GM21576 (cell line): ENCODE measurements at regions not wholly inside any gene's neighbourhood (a gene's known extent, or its start where the extent isn't known, plus 50 kb on each side); places are given as distances from the start of the nearest gene placed in this dataset.
"Not testable (repeated sequence)": the region's sequence is repeated elsewhere in the genome, so short reads cannot be mapped to it uniquely, and the experiment has no call there.

Source experiments
- ATAC-seq: cut with Tn5 transposase; IDR thresholded peaks from one replicate; pipeline ENCODE4 v1.9.1; 2021; ENCODE audit warnings: mild to moderate bottlenecking, moderate library complexity; ENCODE audit not compliant: unreplicated experiment

DNA sequence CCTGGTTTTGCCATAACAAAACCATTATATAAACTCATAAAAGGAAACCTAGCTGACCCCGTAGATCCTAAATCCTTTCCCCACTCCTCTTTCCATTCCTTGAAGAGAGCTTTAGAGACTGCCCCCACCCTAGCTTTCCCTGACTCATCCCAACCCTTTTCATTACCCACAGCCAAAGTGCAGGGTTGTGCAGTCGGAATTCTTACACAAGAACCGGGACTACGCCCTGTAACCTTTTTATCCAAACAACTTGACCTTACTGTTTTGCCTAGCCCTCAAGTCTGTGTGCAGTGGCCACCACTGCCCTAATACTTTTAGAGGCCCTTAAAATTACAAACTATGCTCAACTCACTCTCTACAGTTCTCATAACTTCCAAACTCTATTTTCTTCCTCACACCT is 116.0 kb upstream of the PTPN13 start:
- not testable (repeated sequence) for ATAC-seq

DNA sequence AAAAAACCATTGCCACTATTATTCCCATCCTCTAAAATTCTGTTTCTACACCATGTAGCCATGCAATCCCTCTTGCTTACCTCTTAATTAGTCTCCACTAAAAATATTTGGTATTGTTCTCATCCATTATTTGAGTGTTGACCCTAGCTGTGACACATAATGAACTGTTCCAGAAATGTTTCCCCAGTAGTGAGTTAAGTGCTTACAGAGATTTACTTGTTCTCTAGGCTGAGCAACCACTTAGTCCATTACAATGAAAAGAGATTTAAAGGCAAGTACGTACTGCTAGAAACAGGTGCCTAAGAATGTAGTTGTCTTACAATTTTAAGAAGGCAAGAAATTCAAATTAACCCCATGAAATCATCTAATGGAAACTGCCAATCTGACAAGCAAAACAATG is 112.7 kb upstream of the PTPN13 start:
- no peak for ATAC-seq

DNA sequence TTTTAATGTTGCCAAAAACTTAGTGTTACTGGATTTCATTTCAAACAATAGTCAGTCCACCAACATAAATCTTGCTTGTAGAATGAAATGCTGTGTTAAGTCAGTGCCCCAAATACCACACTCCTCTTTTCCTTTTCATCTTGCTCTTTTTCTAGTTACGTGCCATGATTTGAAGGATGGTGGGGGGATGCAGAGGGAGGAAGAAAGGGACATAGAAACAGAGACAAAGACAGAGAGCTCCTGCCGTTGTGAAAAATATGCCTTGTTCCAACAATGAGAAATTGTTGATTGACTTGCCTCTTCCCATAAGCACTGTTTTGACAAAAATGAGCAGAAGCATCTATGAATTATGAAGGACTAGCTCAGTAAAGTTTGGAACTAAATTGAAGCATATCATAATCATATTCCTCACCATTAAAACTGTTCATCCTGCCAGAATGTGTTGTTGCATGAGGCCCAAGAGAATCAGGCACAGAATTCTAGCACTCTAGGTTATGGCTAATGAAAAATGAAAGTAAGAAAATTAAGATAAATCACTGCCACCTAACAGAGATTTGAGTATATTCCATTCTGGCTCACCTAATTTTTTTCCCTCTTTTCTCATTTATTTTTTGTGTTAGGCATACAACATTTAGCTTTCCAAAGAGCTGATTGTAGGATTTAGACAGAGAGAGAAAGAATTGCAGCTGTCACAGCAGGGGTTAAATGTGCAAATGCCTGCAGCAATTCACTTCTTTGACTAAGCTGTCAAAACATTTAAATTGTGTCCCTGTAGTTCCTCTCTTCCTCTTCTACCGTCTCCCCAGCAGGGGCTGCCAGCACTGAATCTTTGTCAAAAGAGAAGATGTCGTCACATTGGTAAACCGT is 111.6 kb upstream of the PTPN13 start:
- no peak for ATAC-seq

DNA sequence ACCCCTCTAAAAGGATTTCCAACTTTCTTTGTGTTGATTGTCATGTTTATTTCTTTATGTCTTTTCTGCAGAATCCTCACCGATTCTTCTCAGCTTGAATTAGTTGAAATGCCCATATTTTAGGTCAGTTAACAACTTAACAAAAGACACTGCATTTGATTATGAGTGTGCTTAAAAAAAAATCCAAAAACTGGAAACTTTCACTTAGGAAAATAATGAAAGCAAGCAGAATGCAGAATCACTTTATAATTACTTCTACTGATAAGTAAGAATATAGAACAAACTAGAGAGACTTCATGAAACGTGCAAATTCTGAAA is 111.0 kb upstream of the PTPN13 start:
- no peak for ATAC-seq

DNA sequence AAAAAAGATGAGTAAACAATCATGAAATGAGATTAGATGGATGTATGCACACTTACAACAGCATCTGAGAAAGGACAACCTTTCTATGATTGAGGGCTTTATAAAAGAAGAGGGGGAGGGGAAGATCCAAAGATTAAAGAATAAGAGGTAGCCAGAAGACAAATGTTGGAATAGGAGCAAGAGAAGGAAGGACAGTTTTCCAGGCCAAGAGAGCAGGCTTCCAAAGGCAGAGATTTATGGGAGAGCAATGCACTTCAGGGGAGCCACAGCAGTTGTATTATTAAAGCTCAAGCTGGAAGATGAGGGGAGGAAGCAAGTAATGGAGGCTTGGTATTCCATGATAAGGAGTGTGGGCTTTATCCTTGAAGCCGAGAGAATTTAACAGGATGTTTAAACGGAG is 110.3 kb upstream of the PTPN13 start:
- no peak for ATAC-seq

DNA sequence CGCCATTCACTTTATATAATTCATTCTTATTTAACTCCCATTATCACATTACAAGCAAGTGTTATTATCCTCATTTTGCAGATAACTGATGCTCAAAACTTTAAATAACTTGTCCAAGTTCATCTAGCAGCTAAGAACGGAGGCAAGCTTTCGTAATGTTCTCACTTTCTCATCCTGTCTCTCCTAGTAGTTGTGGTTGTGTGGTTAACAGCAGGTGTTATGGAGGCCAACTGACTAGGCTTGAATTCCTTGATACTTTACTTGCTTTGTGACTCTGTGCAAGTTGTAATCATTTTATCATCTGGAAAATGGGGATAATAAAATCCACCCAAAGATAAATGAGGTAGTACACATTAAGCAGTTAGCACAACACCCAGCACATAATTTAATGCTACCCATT is 109.9 kb upstream of the PTPN13 start:
- no peak for ATAC-seq

DNA sequence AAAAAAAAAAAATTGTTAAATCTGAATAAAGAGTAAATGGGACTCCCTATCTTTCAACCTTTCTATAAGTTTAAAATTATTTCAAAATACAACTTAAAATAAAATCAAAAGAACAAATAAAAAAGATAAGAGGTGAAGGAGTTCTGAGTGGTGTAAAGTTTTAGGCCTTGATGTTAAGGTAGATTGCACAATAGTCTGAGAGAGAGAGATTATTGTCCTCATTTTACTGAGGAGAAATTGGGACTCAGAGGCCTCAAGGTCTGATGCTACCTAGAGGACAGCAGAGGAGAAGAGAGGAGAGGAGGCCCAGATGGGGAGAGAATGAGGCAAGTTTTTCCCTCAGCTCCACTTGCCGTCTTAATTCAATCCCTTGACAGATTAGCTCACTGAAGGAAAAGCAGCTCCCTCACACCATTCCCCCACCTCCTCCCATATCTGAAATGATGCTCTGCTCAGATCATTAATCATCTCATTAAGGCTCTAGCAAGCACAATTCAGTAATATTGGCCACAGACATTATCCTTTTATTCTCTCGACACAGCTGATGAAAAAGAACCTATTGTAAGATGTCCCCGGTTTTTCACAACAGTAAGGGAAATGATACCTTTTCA is 106.3 kb upstream of the PTPN13 start:
- ATAC-seq, result no peak

DNA sequence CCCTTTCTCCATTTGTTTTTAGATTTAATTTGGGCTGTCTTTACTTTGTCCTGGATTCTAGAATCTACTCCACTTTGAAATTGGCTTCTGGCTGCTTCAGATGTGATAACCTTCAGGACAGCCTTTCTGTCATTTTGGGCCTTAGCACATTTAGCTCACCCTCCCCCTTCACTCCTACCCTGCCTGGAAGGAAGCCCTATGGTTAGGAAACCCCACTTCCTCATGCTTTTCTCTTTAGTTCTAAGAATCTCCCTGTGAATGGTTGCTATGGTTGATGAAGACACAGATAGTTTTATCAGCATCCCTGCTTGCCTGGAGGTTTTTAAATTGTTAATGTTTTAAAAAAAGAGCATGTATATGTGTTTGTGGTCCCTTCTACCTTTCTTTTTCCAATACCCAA is 100.7 kb upstream of the PTPN13 start:
- ATAC-seq, result no peak

DNA sequence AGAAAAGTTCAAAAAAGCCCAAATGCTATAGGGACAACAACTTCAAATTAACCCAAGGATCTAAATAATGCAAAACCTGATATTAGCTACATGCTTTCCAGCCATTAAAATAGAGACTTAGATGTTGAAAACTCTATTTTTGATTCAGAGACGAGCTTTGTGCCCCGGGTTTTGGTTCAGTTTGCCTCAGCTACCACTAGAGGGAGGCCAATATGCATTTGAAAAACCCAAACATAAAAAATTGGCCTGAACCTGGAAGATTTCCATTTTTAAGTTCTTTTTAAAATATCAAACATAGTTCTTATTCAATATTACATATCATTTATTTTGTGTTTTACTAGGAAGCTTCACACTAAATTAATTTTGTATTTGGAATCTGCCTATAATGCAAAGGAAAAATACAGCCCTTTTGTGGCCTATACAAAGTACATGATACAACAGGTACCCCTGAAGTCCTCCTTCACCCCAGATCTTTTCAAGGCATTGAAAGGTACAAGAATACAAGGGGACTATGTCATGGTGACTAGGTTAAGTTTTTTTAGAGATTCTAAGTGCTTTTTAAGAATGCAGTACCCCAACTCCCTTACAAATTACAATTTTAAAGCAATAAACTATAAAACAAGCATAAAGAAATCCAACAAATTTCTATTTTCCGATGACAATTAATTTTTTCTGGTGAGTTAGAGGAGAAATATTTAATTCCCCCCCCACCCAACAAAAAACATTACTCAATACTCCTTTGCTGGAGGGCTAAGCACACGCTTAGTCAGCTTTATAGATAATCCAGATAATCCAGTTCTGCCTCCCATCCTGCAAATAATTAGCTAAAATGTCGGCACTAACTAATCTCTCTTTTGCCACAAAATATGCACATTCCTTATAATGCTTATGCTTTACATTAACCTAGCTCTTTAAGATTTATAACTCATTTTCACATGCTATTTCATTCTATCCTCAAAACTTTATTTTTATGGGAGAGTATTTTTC is 97.7 kb upstream of the PTPN13 start:
- ATAC-seq, result no peak

DNA sequence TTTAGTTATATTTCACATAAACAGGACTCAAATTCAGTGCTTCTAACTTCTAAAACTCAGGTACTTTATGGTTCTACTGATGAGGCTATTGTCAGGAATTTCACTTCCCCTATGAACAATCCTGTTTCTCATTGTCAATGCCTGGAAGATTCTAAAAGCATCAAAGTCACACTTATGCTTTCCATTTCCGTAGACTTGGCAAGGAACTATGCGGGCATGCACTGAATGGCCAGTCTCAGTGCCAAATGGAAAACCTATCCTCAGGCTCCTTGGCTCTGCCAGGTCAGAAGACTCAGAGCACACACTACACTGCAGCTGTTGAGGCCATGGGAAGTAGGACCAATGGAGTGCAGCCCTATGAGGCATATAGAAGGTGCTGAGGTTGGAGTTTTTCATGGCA is 97.0 kb upstream of the PTPN13 start:
- no peak for ATAC-seq

DNA sequence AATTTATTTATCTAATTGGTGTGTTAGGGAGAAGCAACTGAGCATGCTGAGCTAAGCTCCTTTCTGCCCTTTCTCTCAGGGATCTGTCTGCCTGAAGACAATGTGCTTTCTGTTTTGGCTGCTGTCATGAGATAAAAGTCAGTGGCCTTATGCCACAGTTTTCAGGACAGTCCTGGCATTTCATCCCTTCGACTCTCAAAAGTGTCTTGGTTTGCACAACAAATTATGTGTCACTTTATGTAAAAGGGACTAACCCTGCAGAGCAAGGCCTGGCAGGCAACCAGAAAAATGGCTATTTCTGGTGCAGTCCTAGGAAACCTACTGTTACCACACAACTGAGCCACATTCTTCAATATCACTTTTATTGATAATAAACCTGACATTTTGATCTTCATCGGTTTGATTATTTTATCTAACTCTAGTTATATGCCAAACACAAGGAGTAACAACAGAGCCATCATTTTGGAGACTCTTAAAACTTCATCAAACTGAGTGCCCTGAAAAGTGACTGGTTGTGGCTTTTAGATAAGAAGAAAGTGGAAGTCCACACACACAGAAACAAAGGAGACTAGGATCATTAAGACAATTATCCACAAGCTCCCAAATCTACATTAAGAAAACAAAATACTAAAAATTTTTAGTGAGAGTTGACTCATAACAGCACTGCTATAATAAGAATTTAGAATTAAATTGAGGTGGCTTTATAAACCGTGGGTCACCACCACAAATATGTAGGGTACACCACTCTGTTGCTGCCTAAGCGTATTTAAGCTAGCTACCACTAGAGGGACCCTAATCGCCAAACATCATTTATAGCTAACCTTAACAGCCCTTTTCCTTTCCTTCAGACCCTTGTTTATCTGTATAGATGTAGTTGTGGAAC is 95.9 kb upstream of the PTPN13 start:
- ATAC-seq, result no peak

DNA sequence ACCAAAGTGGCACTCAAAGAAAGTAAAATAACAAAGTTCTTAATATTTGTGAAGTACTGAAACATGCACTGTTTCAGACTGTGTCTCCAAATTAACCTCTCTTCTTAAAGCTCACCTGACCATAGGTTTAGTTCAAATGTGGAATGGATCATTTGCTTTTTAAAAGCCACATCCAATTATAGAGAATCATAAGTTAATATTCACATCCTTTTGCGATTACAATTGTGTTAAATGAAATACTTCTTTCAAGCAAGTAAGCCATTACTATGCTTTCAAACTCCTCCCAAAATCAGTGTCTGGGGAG is 95.3 kb upstream of the PTPN13 start:
- ATAC-seq, result no peak

DNA sequence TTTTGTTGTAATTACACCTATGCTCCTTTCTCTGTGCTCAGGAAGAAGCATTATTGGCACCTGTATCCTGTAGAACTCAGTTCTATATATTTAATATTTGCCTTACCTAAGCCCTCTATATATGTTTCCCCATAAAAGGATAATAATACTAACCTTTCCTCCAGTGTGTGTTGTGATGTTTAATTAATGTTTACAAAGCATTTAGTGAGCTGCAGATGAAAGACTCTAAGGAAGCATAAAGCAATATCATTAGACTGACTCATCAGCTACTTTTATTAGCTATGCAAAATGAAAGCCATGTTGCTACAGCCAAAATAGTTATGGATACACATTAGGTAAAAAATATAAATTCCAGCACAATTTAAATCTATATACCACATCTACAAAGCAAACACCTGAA is 93.6 kb upstream of the PTPN13 start:
- no peak for ATAC-seq

DNA sequence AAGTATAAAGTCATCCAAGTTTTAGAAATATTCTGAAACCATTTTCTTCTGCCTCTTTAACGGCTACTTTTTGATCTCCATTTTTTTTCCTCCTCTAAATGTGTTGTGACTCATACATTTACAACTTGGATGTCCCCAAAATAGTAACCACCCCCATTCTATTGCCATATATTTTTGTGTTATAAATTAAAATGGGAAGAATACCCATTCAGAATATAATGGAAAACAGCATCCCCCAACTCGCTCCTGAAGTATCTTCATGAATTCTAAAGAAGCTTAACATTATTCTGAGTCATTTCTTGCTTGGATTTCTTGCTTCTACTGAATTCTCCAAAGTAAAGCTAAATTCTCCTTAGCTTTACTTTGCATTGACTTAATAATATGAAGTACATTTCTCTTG is 92.0 kb upstream of the PTPN13 start:
- ATAC-seq, result no peak

DNA sequence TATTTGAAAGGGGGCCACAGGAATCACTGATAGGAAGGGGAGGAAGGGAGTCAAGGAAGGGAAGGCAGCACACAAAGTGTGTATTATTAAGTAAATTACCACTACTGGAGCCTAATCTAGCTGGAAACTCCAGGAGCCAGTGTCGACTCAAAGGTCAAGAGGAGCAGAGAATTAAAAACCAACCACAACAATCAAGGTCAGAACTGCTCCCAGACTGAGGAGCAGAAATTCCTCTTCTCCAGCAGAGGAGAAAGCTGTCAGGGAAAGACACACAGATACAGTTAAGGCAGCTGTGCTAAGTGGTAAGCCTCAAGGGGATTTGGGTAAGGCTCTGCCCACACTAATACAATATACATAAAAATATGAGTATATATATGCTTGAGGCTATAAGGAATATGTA is 87.5 kb upstream of the PTPN13 start:
- ATAC-seq, result no peak

DNA sequence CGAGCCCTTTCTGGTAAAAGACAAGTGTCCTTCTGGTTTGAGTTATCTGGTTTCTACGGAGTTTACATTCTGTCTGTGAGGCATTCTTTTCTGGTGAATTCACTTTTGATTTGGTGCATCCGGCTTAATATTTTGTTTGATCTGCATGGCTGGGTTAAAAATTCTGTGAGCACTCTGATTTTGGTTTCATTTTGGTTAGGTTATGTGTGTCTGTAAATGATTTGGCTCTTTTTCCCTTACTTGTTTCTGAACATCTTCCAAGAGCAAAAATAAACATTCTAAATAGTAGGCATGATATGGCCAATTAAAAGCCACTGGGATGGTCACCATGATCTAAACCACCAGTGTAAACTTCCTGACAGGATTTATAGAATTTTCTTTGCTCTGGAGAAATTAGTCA is 85.7 kb upstream of the PTPN13 start:
- ATAC-seq, result no peak

DNA sequence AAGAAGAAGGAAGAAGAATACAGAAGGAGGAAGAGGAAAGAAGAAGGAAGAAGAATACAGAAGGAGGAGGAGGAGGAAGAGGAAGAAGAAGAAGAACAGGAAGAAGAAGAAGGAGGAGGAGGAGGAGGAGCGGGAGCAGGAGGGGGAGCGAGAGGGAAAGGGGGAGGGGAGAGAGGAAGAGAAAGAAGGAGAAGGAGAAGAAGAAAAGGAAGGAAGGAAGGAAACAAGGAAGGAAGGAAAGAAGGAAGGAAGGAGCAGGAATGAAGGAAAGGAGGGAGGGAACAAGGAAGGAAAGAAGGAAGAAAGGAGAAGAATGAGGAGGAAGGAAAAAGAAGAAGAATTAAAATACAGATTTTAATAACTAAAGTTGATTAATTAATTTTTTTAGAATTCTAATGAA is 82.5 kb upstream of the PTPN13 start:
- no peak for ATAC-seq

DNA sequence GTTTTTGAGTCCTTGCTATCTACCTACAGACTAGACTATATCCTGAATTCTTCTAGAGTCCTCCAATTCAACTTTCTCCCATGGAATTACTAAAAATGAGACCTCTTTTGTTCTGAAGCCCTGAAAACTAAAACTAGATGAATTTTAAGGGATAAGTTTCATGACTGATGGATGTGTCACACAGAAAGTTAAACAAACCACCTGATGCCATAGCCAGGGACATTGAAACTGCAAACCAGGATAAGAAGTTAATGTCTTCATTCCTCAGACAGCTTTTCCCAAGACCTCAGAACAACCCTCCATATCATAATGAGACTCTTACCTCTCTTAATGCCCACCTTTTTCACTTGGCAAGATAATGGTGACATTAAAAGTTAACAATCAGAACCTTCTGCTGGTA is 81.5 kb upstream of the PTPN13 start:
- ATAC-seq, result no peak

DNA sequence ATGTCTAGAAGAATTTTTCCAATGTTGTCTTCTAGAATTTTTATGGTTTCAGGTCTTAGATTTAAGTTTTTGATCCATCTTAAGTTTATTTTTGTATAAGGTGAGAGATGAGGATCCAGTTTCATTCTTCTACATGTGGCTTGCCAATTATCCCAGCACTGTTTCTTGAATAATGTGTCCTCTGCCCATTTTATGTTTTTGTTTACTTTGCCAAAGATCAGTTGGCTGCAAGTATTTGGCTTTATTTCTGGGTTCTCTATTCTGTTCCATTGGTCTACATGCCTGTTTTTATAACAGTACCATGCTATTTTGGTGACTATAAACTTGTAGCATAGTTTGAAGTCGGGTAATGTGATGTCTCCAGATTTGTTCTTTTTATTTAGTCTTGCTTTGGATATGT is 78.2 kb upstream of the PTPN13 start:
- ATAC-seq, result not testable (repeated sequence)

DNA sequence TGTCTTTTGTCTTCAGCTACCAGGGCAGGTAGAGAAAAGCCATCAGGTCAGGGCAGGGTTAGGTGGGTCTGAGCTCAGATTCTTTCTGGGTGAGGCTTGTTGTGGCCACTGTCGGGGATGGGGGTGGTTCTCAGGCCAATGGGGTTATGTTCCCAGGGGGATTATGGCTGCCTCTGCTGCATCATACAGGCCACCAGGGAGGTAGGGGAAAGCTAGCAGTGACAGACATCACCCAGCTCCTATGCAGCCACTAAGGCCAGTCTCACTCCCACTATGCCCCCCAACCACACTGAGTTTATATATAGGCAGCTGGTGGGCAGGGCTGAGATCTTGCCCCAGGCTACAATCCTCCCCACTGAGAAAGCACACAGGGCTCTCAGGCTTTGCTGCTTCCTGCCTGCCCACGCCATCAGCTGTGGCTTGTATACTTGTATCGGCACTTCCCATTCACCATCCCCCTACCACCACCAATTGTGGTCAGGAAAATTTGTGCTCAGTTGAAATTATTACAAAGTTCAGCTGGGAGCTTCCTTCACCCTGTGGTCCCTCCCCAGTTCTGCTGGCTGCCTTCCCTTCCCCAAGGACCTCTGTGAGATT is 72.6 kb upstream of the PTPN13 start:
- no peak for ATAC-seq

DNA sequence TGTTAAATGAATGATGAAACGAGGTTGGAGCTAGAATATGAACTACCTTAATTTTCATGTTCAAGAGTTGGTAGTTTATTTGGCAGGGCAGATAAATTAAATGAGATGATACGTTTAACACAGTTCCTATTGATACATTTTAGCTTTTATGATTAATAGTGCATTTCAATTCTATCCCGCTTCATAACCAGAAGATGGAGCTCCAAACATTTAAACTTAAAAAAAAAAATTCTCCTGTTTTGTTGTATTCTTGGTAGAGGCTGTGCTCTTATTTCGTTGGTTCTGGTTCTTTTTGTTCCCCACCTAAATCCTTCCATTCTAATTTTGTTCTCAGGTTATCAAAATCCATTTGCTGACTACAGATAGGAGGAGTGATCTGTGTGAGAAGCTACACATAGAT is 71.8 kb upstream of the PTPN13 start:
- no peak for ATAC-seq
